IMR-90 (cell line): ENCODE measurements at regions not wholly inside any gene's neighbourhood (a gene's known extent, or its start where the extent isn't known, plus 50 kb on each side); places are given as distances from the start of the nearest gene placed in this dataset.

Experiments
- ATAC-seq: fragments of 200-7000 bp; cut with Tn5 transposase; 2 replicates; pipeline ENCODE4 v1.9.1; 2020; ENCODE audit warnings: low read depth, mild to moderate bottlenecking, moderate library complexity
- BruUV-seq: library from RNA; stranded (reverse); fragments of 400-500 nt; replicated peaks from 2 replicates; lab custom pipeline; 2021; lab: Mats Ljungman, UMichigan
- CTCF ChIA-PET: fragments of 300-600 bp; formaldehyde crosslinking; extraction: SDS; loops from one replicate; lab custom pipeline; 2021; ENCODE audit warnings: antibody characterized with exemption; lab: Yijun Ruan, JAX
- POLR2A ChIA-PET: fragments of 300-600 bp; sonication (Branson Sonifier 250); formaldehyde crosslinking; loops from one replicate; lab custom pipeline; 2022; ENCODE audit warnings: antibody characterized with exemption; ENCODE audit not compliant: unreplicated experiment; lab: Charles Lee
- DNase-seq: peaks from one replicate; pipeline ENCODE4 v3.0.0; 2013
- H2AFZ ChIP-seq: replicated peaks from 2 replicates; pipeline ENCODE3; 2013; ENCODE audit warnings: low read length, mild to moderate bottlenecking; ENCODE audit not compliant: poor library complexity
- H2AK5ac ChIP-seq: 2 replicates; pipeline ENCODE4 v1.6.1; 2013; ENCODE audit warnings: low read depth, low read length, inconsistent platforms
- H2AK9ac ChIP-seq: replicated peaks from 2 replicates; pipeline ENCODE3; 2013; ENCODE audit warnings: mild to moderate bottlenecking, low read depth, low read length, moderate library complexity; ENCODE audit not compliant: poor library complexity
- H2BK120ac ChIP-seq: 2 replicates; pipeline ENCODE4 v1.6.1; 2013; ENCODE audit warnings: low read depth, low read length, inconsistent platforms
- H2BK15ac ChIP-seq: 3 replicates; pipeline ENCODE4 v1.6.1; 2013; ENCODE audit warnings: low read depth, low read length, inconsistent platforms
- H2BK20ac ChIP-seq: 2 replicates; pipeline ENCODE4 v1.6.1; 2013; ENCODE audit warnings: low read depth, mild to moderate bottlenecking, inconsistent platforms, low read length, moderate library complexity
- H2BK5ac ChIP-seq: 2 replicates; pipeline ENCODE4 v1.6.1; 2013; ENCODE audit warnings: mild to moderate bottlenecking, low read depth, low read length, inconsistent platforms; ENCODE audit not compliant: poor library complexity, severe bottlenecking
- H3K14ac ChIP-seq: replicated peaks from 2 replicates; pipeline ENCODE4 v1.6.1; 2013; ENCODE audit warnings: low read depth, low read length, inconsistent platforms
- H3K18ac ChIP-seq: 2 replicates; pipeline ENCODE4 v1.6.1; 2013; ENCODE audit warnings: low read depth, low read length, control low read depth
- H3K23ac ChIP-seq: 2 replicates; pipeline ENCODE4 v1.6.1; 2013; ENCODE audit warnings: low read depth, low read length, inconsistent platforms
- H3K27ac ChIP-seq: 2 replicates; pipeline ENCODE4 v1.5.1; 2013; ENCODE audit warnings: mild to moderate bottlenecking, control low read depth, low read length; ENCODE audit not compliant: insufficient read depth
- H3K27me3 ChIP-seq: 2 replicates; pipeline ENCODE4 v1.6.1; 2013; ENCODE audit warnings: low read length; ENCODE audit not compliant: control insufficient read depth, insufficient read depth
- H3K36me3 ChIP-seq: 2 replicates; pipeline ENCODE4 v1.6.1; 2013; ENCODE audit warnings: low read length, mixed read lengths; ENCODE audit not compliant: control insufficient read depth, insufficient read depth
- H3K4ac ChIP-seq: 2 replicates; pipeline ENCODE4 v1.6.1; 2013; ENCODE audit warnings: low read depth, low read length, inconsistent platforms
- H3K4me1 ChIP-seq: 2 replicates; pipeline ENCODE4 v1.6.1; 2013; ENCODE audit warnings: low read length, mixed read lengths; ENCODE audit not compliant: control insufficient read depth, insufficient read depth
- H3K4me2 ChIP-seq: 2 replicates; pipeline ENCODE4 v1.6.1; 2013; ENCODE audit warnings: low read depth, mild to moderate bottlenecking, control low read depth, low read length, moderate library complexity
- H3K4me3 ChIP-seq: 2 replicates; pipeline ENCODE4 v1.5.1; 2013; ENCODE audit warnings: low read depth, mild to moderate bottlenecking, control low read depth, low read length, moderate library complexity; ENCODE audit not compliant: insufficient read depth
- H3K56ac ChIP-seq: 2 replicates; pipeline ENCODE4 v1.6.1; 2013; ENCODE audit warnings: low read length, inconsistent platforms; ENCODE audit not compliant: insufficient read depth; ENCODE audit errors: extremely low read depth
- H3K79me1 ChIP-seq, 2 experiments: 2 replicates each; pipeline ENCODE4 v1.6.1; 2013; ENCODE audit warnings: low read length in 2 of 2, inconsistent platforms in 1 of 2, low read depth in 1 of 2
- H3K9ac ChIP-seq: 2 replicates; pipeline ENCODE4 v1.6.1; 2013; ENCODE audit warnings: low read depth, low read length, control low read depth
- H3K9me1 ChIP-seq: 2 replicates; pipeline ENCODE4 v1.6.1; 2013; ENCODE audit warnings: low read length, inconsistent platforms; ENCODE audit not compliant: insufficient read depth
- H3K9me3 ChIP-seq: 2 replicates; pipeline ENCODE4 v1.6.1; 2013; ENCODE audit warnings: low read length; ENCODE audit not compliant: control insufficient read depth, insufficient read depth
- H4K20me1 ChIP-seq: 2 replicates; pipeline ENCODE4 v1.6.1; 2013; ENCODE audit warnings: low read length, inconsistent platforms; ENCODE audit not compliant: insufficient read depth
- H4K5ac ChIP-seq: 2 replicates; pipeline ENCODE4 v1.6.1; 2013; ENCODE audit warnings: mild to moderate bottlenecking, low read depth, low read length, control low read depth
- H4K8ac ChIP-seq, 2 experiments: 2 replicates each; pipeline ENCODE4 v1.6.1; 2013; ENCODE audit warnings: low read depth in 2 of 2, low read length in 2 of 2, control low read depth in 1 of 2, inconsistent platforms in 1 of 2
- H4K91ac ChIP-seq: 2 replicates; pipeline ENCODE4 v1.6.1; 2013; ENCODE audit warnings: low read depth, low read length, inconsistent platforms; ENCODE audit not compliant: insufficient read depth
- CHD1 ChIP-seq: IDR thresholded peaks from 2 replicates; pipeline ENCODE4 v1.6.1; 2012; ENCODE audit warnings: low read depth, low read length, improper control_type of control experiment
- MXI1 ChIP-seq: IDR thresholded peaks from 2 replicates; pipeline ENCODE4 v1.6.1; 2012; ENCODE audit warnings: low read depth, mild to moderate bottlenecking, low read length, moderate library complexity, borderline replicate concordance
- WGBS, 2 experiments: methylation state at CpG; one replicate each; pipeline versions ENCODE4 v1.1.5 to v1.1.7; 2013; ENCODE audit warnings: missing lambda C conversion rate in 2 of 2; ENCODE audit not compliant: insufficient read length in 1 of 2; ENCODE audit errors: extremely low coverage in 2 of 2; 5-methylcytosine and 5-hydroxymethylcytosine counted together
- dilution Hi-C: fragments of 300-500 bp; cut with HindIII; formaldehyde crosslinking; loops from one replicate; pipeline ENCODE4 v1.14.3; 2018; ENCODE audit warnings: low sequenced_read_pairs; ENCODE audit not compliant: unreplicated experiment
- in situ Hi-C: fragments of 300-500 bp; cut with MboI; formaldehyde crosslinking; loops from 3 replicates; pipeline ENCODE4 v1.14.3; 2019; ENCODE audit warnings: low sequenced_read_pairs, inconsistent platforms, mixed read lengths
- intact Hi-C: fragments of 100-400 bp; cut with micrococcal nuclease; formaldehyde crosslinking; loops from 2 replicates; pipeline ENCODE4 v1.10.0; 2022

DNA sequence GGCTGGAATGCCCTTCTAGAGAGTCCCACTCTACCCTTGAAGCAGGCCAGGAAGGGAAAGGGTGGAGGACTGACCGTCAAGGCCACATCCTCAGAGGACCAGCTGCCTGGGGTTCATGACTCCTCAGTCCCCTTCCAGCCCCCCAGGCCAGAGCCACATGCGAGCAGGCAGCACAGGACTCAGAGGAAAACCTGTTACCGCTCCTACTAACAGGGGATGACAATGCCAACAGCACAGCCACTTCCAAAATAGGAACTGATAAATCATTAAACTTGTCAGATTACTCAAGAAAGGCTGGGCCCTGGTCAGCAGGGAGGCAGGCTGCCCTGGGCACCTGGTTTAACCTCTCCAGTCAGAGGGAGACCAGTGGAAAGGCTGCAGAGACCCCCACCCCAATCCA is 206.2 kb upstream of the SDK2 start:
- Histone ChIP-seq H3K27me3 (no peaks in the 10 kb centered on the region), H3K18ac (no peak overlapping the region), H3K79me1 (no peaks in the 10 kb centered on the region), H4K8ac (no peak overlapping the region), H3K14ac (no peak overlapping the region), H2AK5ac (no peak overlapping the region), H3K4me3 (no peak overlapping the region), H3K4ac (no peak overlapping the region), H3K23ac (no peak overlapping the region), H3K9me3 (peaks cover 68% of the 10 kb centered on the region), H2BK5ac (no peak overlapping the region), H3K9ac (no peak overlapping the region), H2BK20ac (no peak overlapping the region), H2BK120ac (no peak overlapping the region), H3K56ac (no peak overlapping the region), H2AK9ac (no peak overlapping the region), H3K4me1 (no peaks in the 10 kb centered on the region), H2BK15ac (no peak overlapping the region), H4K20me1 (no peaks in the 10 kb centered on the region), H4K5ac (no peak overlapping the region), H3K27ac (no peak overlapping the region), H4K91ac (no peak overlapping the region), H3K4me2 (no peak overlapping the region), H3K9me1 (no peaks in the 10 kb centered on the region), H3K36me3 (no peaks in the 10 kb centered on the region), H2AFZ (no peak overlapping the region)
- ChIA-PET POLR2A (no interaction called here), CTCF (no interaction called here)
- intact Hi-C loops: no loop called here
- BruUV-seq: no TSS peak
- 14% methylated on average over 1 of the region's 3 CpGs; no CpG with 5 or more reads in 1 of the 2 experiments for WGBS, 2 experiments
- no peak for DNase-seq
- no peak for TF ChIP-seq CHD1
- no peak for TF ChIP-seq MXI1
- in situ Hi-C loops: no loop called here
- no peak for ATAC-seq
- dilution Hi-C loops: no loop called here
